ENCODE measurements at regions not wholly inside any gene's neighbourhood (a gene's known extent, or its start where the extent isn't known, plus 50 kb on each side); places are given as distances from the start of the nearest gene placed in this dataset.

GRCh38 chr7:26480156-26480555, 188.5 kb downstream of the SNX10 start (continued):
- TF ChIP-seq ZNF687 (IDR thresholded peaks at IDR 0.05) (no peak), HSF1 (IDR thresholded peaks at IDR 0.05; ENCODE audit: low read depth, low read length) (no peak), NR2C1 (IDR thresholded peaks at IDR 0.05) (no peak), EP300 (IDR thresholded peaks at IDR 0.05; ENCODE audit: borderline replicate concordance in 1 of 2, control insufficient read depth in 1 of 2, low read depth in 2 of 2, low read length in 2 of 2) (no peak), ATF2 (IDR thresholded peaks at IDR 0.05; ENCODE audit: low read length) (no peak), KLF5 (IDR thresholded peaks at IDR 0.05; ENCODE audit: partially characterized antibody) (no peak), PAX8 (IDR thresholded peaks at IDR 0.05) (no peak), ZNF24 (IDR thresholded peaks at IDR 0.05) (no peak)

Data from GM12878 (cell line).